Body of pancreas (tissue), 4 donors: ENCODE measurements at regions not wholly inside any gene's neighbourhood (a gene's known extent, or its start where the extent isn't known, plus 50 kb on each side); places are given as distances from the start of the nearest gene placed in this dataset.

Source experiments
- POLR2A ChIP-seq, 3 donors: fragments of 450-650 bp; IDR thresholded peaks; one replicate each; pipeline ENCODE4 v1.6.1; 2016; ENCODE audit warnings: antibody characterized with exemption in 3 of 3, mild to moderate bottlenecking in 2 of 3
- TF ChIP-seq, protein P1 (sequence below), 7 experiments: fragments of 450-650 bp in 4 of 7; fragments of 200-600 bp in 3 of 7; sonication (generic) in 3 of 7; IDR thresholded peaks; one replicate each; pipeline ENCODE4 v1.5.1; 2016 to 2019; ENCODE audit warnings: antibody characterized with exemption in 7 of 7

DNA sequence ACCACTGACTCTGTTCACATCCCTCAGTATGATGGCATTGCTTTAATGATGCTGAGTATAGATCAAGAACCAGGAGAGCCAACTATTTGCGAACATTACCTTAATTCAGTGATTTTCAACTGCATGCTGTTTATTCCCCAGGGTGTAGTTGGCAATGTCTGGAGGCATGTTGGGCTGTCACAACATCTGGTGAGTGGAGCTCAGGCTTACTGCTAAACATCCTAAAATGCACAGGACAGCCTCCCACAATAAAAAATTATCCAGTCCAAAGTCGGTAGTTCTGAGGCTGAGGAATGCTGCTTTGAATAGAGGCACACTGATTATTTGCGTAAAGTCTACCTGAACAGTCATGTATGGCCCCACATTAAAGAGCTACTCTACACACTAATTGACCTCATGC is 94.8 kb upstream of the OPRM1 start:
- TF ChIP-seq, protein P1, sequence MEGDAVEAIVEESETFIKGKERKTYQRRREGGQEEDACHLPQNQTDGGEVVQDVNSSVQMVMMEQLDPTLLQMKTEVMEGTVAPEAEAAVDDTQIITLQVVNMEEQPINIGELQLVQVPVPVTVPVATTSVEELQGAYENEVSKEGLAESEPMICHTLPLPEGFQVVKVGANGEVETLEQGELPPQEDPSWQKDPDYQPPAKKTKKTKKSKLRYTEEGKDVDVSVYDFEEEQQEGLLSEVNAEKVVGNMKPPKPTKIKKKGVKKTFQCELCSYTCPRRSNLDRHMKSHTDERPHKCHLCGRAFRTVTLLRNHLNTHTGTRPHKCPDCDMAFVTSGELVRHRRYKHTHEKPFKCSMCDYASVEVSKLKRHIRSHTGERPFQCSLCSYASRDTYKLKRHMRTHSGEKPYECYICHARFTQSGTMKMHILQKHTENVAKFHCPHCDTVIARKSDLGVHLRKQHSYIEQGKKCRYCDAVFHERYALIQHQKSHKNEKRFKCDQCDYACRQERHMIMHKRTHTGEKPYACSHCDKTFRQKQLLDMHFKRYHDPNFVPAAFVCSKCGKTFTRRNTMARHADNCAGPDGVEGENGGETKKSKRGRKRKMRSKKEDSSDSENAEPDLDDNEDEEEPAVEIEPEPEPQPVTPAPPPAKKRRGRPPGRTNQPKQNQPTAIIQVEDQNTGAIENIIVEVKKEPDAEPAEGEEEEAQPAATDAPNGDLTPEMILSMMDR (IDR thresholded peaks at IDR 0.05), result no peak
- TF ChIP-seq POLR2A (IDR thresholded peaks at IDR 0.05), result no peak
